Glutamatergic neuron (in vitro differentiated cells): ENCODE measurements at regions not wholly inside any gene's neighbourhood (a gene's known extent, or its start where the extent isn't known, plus 50 kb on each side); places are given as distances from the start of the nearest gene placed in this dataset.

Source experiments
- DNase-seq: peaks from one replicate; pipeline ENCODE4 v3.0.0; 2022
- H3K27ac Mint-ChIP-seq: one replicate; pipeline ENCODE4 v1.8.0; 2020; ENCODE audit warnings: mild to moderate bottlenecking, mixed read lengths, inconsistent platforms; ENCODE audit not compliant: unreplicated experiment
- H3K27me3 Mint-ChIP-seq: one replicate; pipeline ENCODE4 v1.8.0; 2020; ENCODE audit warnings: mild to moderate bottlenecking, moderate library complexity, mixed read lengths, inconsistent platforms; ENCODE audit not compliant: unreplicated experiment
- H3K36me3 Mint-ChIP-seq: one replicate; pipeline ENCODE4 v1.8.0; 2020; ENCODE audit warnings: mild to moderate bottlenecking, mixed read lengths, inconsistent platforms; ENCODE audit not compliant: unreplicated experiment
- H3K4me1 Mint-ChIP-seq: one replicate; pipeline ENCODE4 v1.8.0; 2020; ENCODE audit warnings: mild to moderate bottlenecking, low read depth, mixed read lengths, inconsistent platforms; ENCODE audit not compliant: unreplicated experiment
- H3K4me3 Mint-ChIP-seq: one replicate; pipeline ENCODE4 v1.8.0; 2020; ENCODE audit warnings: mild to moderate bottlenecking, mixed read lengths, inconsistent platforms; ENCODE audit not compliant: unreplicated experiment
- H3K9me3 Mint-ChIP-seq: one replicate; pipeline ENCODE4 v1.8.0; 2020; ENCODE audit warnings: mild to moderate bottlenecking, moderate library complexity, mixed read lengths, inconsistent platforms; ENCODE audit not compliant: unreplicated experiment
- TF ChIP-seq, protein P1 (sequence below): fragments of 200-600 bp; sonication (generic); IDR thresholded peaks from one replicate; pipeline ENCODE4 v1.5.0; 2021; ENCODE audit not compliant: partially characterized antibody, unreplicated experiment

DNA sequence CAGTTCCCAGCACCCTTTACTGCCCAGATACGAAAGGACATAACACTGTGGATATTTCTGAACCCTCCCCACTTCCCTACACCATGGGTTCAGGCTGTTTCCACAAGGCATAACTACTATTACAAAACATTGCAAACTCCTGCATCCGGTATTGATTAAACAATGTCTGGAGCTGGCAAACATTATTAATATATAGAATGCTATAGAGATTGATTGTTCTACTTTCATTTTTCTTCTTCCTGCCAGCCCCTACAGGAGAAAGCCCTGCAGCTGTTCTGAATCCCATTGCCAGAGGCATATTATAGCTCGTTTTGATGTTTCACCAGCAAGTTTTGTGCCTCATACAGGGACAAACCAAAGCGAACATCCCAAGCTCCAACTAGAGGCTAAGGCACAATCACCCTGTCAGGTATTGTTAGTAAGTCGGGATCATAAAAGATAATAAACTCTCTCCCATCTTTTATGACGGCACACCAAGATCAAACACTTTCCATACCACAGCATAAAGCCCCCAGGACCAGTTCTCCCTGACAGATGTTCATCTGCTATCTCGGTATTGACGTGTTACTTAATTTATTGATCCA lies 331.1 kb upstream of the NT5E start:
- Mint-ChIP-seq H3K4me3 (no peak overlapping the region), H3K27ac (no peak overlapping the region)
- DNase-seq: no peak

DNA sequence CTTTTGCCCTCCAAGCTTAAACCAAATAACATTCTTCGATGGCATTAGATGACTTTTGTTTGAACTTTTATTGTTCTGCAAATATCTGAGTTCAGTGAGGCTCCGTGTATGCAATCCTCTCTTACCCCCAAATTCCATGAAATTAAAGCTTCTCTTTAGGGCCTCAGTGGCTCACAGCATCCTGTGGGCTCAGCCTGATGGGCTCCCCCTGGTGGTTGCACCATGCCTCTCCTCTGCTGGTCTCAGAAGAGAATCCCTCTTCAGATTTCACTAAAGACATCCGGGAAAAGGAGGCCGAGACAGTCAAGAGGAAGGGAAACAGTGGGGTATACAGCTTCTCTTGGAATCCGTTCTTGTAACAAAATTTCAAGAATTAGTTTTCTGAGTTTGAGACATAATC lies 331.6 kb upstream of the NT5E start:
- DNase-seq: no peak
- Mint-ChIP-seq H3K36me3 (no peaks in the 10 kb centered on the region), H3K4me1 (peaks cover 18% of the 10 kb centered on the region), H3K27ac (no peak overlapping the region), H3K4me3 (no peak overlapping the region), H3K9me3 (peaks cover 4% of the 10 kb centered on the region), H3K27me3 (peaks cover 3% of the 10 kb centered on the region)
- TF ChIP-seq, protein P1, sequence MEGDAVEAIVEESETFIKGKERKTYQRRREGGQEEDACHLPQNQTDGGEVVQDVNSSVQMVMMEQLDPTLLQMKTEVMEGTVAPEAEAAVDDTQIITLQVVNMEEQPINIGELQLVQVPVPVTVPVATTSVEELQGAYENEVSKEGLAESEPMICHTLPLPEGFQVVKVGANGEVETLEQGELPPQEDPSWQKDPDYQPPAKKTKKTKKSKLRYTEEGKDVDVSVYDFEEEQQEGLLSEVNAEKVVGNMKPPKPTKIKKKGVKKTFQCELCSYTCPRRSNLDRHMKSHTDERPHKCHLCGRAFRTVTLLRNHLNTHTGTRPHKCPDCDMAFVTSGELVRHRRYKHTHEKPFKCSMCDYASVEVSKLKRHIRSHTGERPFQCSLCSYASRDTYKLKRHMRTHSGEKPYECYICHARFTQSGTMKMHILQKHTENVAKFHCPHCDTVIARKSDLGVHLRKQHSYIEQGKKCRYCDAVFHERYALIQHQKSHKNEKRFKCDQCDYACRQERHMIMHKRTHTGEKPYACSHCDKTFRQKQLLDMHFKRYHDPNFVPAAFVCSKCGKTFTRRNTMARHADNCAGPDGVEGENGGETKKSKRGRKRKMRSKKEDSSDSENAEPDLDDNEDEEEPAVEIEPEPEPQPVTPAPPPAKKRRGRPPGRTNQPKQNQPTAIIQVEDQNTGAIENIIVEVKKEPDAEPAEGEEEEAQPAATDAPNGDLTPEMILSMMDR: peak; percentile 64

More for the DNA sequence above, 331.1 kb upstream of the NT5E start:
- Mint-ChIP-seq H3K36me3 (no peaks in the 10 kb centered on the region), H3K9me3 (peaks cover 4% of the 10 kb centered on the region), H3K4me1 (peaks cover 18% of the 10 kb centered on the region), H3K27me3 (peaks cover 3% of the 10 kb centered on the region)
- TF ChIP-seq, protein P1: no peak

GRCh38 chr6:85116475-85116874 lies 333.4 kb upstream of the NT5E start:
- no peaks in the 10 kb centered on the region for H3K36me3 Mint-ChIP-seq
- TF ChIP-seq, protein P1: no peak
- no peak for DNase-seq
- H3K4me1 Mint-ChIP-seq: peaks cover 21% of the 10 kb centered on the region
- no peak overlapping the region for H3K27ac Mint-ChIP-seq
- peaks cover 3% of the 10 kb centered on the region for H3K27me3 Mint-ChIP-seq
- no peak overlapping the region for H3K4me3 Mint-ChIP-seq
- H3K9me3 Mint-ChIP-seq: peaks cover 4% of the 10 kb centered on the region

GRCh38 chr6:85115876-85116275 lies 334.0 kb upstream of the NT5E start:
- no peak overlapping the region for H3K27ac Mint-ChIP-seq
- H3K36me3 Mint-ChIP-seq: no peaks in the 10 kb centered on the region
- H3K27me3 Mint-ChIP-seq: peaks cover 3% of the 10 kb centered on the region
- DNase-seq: no peak
- TF ChIP-seq, protein P1: no peak
- no peak overlapping the region for H3K4me3 Mint-ChIP-seq
- peaks cover 22% of the 10 kb centered on the region for H3K4me1 Mint-ChIP-seq
- H3K9me3 Mint-ChIP-seq: peaks cover 4% of the 10 kb centered on the region

DNA sequence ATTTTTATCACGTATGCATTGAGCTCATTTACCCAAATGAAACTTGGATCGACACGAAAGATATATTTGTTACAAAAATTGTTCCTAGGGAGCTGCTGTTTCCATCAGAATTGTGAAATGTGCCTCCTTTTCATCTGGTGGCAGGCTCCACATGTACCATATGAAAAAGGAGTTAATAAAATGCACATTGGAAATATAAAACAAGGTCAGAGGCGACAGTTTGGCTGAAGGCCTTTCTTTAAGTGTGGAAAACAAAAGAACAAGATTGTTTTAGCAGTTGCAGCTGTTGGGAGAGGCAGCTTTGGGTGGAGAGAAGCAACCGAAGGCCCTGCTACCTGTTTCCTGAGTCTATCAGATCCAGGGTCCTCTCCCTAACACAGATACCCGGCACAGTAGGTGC lies 334.5 kb upstream of the NT5E start:
- Mint-ChIP-seq H3K36me3 (no peaks in the 10 kb centered on the region), H3K27ac (no peak overlapping the region), H3K4me1 (peaks cover 25% of the 10 kb centered on the region), H3K4me3 (no peak overlapping the region), H3K9me3 (peaks cover 2% of the 10 kb centered on the region), H3K27me3 (peaks cover 3% of the 10 kb centered on the region)
- TF ChIP-seq, protein P1: no peak
- DNase-seq: no peak
